ENCODE measurements at regions not wholly inside any gene's neighbourhood (a gene's known extent, or its start where the extent isn't known, plus 50 kb on each side); places are given as distances from the start of the nearest gene placed in this dataset.
"Not testable (repeated sequence)": the region's sequence is repeated elsewhere in the genome, so short reads cannot be mapped to it uniquely, and the experiment has no call there.

DNA sequence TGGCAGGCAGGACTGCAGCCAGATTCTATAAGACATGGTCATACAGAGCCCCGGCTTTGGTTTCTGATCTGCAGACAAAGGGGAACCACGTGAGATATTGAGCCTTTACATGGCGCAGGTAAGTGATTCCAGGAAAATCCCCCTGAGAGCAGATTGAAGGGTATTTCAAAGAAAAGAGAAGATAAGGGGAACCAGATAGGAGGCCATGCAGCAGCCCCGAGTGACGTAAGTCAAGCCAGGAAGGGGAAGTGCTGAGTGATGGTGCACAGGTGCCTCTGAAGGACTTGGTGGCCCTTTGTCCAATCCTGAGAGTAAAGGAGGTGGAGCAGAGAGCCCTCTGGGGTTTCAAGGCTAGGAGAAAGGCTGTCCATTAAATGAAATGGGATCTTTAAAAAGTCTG lies 329.0 kb downstream of the ACTR3B start:
- no peak for DNase-seq

DNA sequence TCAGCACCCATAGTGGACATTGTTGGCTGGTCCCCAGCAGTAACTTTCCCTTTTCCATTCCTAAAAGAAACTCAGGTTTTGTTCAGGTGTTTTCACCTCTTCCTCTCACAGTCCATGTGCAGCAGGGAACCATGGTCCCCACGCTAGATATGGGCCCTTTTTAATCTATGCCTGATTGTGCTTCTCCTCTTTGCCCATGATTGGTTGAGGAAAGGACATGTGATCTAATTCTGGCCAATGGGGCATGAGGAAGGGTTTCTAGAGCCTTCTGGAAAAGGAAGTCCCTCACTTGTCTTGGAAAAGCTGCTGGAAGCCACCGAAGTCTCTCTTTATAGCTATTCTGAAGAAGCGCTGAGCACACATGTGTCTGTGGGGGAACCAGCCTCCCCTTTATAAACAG lies 330.7 kb downstream of the ACTR3B start:
- no peak for DNase-seq

DNA sequence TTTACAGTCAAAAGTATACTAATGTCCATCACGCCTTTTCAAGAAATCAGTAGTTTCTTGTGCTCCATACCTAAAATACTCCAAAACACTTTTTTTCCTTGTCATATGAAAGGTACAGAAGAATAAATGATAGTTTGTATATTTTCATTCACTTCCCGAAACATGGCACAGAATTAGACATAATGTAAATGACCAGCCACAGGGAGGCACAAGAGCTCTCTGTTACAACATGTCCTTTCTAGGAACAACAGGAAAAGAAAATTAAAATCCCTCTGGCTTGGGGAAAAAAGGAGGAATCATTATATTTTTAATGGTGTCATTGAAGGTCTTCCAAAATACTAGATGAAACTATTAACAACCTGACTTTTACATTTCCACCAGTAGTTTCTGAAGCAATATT lies 331.2 kb downstream of the ACTR3B start:
- DNase-seq = no peak

- no peak for DNase-seq
Observed at GRCh38 chr7:153091477-153091876, 331.9 kb downstream of the ACTR3B start.

GRCh38 chr7:153097511-153098201 lies 338.1 kb downstream of the ACTR3B start:
- DNase-seq = no peak

DNA sequence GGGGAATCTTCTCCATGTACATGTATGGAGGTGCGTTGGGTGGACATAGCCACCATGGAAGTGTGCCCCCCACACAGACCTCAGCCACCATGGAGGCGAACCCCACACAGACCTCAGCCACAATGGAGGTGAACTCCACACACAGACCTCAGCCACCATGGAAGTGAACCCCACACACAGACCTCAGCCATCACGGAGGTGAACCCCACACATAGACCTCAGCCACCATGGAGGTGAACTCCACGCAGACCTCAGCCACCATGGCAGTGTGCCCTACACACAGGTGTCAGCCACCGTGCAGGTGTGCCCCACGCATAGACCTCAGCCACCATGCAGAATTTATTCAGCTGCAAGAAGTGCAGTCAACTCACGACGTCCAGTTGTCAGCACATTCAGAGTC lies 339.7 kb downstream of the ACTR3B start:
- no peak for DNase-seq

GRCh38 chr7:153100691-153101237 lies 341.2 kb downstream of the ACTR3B start:
- DNase-seq = no peak

DNA sequence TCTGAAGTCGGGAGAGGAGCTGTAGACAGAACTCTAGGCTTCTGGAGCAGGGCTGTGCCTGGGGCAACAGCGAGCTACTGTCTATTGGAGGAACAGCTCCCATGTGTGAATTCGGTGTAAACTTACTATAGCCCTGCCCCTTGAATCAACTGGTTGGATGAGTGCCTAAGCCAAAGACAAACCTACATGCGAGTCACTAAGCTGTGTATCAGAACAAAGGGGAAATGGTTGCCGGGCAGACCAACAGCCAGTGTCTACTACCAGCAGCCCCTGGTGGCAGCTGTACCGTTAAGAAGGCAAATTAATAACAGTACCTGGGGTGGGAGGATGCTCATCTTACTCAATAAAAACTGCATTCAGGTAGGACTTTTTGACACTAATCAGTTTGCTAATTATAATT lies 343.6 kb downstream of the ACTR3B start:
- DNase-seq = no peak

- DNase-seq = no peak
Observed at GRCh38 chr7:153107826-153108225, 348.3 kb downstream of the ACTR3B start.

GRCh38 chr7:153109566-153109965 lies 350.0 kb downstream of the ACTR3B start:
- no peak for DNase-seq

GRCh38 chr7:153110606-153111005 lies 351.1 kb downstream of the ACTR3B start:
- no peak for DNase-seq

DNA sequence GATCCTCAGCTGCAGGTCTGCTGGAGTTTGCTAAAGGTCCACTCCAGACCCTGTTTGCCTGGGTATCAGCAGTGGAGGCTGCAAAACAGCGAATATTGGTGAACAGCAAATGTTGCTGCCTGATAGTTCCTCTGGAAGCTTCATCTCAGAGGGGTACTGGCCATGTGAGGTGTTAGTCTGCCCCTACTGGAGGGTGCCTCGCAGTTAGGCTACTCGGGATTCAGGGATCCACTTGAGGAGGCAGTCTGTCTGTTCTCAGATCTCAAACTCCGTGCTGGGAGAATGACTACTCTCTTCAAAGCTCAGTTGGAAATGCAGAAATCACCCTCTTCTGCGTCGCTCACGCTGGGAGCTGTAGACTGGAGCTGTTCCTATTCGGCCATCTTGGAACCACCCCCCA lies 362.7 kb downstream of the ACTR3B start:
- DNase-seq = not testable (repeated sequence)

DNA sequence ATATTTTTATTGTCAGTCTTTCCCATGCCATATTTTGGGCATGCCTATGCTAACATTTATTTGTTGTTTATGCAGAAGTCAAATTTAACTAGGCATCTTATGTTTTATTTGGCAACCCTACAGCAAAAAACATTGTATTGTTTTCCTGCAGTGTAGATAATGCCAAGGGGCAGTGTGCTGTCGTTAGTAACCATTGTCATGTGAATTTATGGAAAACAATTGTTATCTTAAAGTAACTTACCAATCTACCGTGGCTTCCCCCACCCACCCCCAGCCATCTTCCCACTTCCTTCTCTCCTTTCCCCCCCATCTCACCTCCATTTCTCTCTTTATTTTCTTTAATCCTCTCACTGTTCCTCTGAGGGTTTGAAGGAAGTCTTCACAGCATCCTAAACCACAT lies 370.5 kb downstream of the ACTR3B start:
- no peak for DNase-seq

DNA sequence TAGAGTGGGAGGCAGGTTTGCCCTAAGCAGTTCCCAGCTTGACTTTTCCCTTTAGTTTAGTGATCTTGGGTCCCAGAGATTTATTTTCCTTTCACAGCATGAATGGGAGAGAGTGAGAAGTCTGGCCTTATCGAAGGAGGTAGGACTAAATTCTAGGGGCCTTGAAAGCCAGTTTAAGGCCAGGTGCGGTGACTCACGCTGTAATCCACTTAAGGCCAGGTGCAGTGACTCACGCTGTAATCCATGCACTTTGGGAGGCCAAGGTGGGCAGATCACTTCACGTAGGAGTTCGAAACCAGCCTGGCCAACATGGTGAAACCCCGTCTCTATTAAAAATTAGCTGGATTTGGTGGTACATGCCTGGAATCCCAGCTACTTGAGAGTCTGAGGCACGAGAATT lies 392.2 kb downstream of the ACTR3B start:
- no peak for DNase-seq

DNA sequence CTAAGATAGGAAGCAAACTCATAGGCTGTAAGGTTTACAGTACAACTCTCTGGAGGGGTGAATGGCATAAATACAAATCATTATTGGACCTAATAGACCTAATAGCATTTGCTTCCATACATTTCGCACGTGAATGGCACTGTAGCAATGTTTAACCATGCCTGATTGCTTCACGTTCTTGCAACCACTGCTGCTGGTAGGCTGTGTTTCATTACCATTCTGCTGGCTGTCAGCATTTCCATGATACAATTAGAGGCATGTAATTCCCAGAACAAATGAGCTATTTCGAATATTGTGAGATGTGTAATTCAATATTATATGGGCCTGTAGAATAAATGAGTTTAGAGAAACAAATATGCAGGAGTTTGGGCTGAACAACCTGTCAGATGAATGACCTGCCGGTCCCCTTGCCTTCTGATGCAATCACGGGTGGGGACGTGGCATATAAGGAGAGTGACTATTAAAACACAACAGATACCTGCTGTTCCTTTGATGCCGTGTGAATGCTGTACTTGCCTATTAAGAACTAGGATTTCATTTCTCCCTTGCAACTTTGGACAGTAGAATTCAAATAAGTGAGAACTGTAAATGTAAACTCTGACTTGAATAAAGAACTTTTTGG lies 393.4 kb downstream of the ACTR3B start:
- DNase-seq = no peak

GRCh38 chr7:153158149-153158548 lies 398.6 kb downstream of the ACTR3B start:
- DNase-seq = no peak

GRCh38 chr7:153170287-153170686 lies 410.7 kb downstream of the ACTR3B start:
- no peak for DNase-seq

DNA sequence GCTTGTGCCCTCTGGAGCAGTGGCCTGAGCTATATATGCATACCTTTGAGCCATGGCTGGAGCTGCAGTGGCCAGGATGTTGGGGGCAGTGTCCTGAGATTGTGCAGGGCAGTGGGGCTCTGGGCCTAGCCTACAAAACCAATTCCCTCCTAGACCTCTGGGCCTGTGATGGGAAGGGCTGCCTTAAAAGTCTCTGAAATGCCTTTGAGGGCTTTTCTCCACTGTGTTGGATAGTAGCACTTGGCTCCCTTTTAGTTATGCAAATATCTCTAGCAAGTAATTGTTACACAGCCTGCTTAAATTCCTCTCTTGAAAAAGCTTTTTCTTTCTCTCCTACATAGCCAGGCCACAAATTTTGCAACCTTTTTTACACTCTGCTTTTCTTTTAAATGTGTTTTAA lies 426.4 kb downstream of the ACTR3B start:
- DNase-seq = no peak

DNA sequence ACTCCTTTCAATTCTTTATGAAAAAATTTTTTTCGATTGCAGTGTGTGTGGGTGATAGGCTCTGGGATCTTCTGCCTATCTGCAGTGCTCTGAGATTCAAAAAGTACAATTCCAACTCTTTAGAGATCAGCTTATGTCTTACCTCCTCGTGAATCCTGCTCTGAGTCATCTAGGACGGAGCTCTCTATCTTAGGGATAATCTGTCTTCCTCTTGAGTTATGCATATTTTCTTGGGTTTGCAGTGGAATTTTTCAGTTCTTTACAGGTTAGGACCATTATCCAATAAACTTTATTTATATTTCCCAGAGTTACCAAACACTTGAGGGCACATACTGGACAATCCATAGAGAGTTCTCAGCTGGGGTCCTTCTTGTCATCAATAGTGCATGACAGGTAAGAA lies 428.6 kb downstream of the ACTR3B start:
- DNase-seq = no peak

- DNase-seq = no peak
Observed at GRCh38 chr7:153188630-153189029, 429.1 kb downstream of the ACTR3B start.

DNA sequence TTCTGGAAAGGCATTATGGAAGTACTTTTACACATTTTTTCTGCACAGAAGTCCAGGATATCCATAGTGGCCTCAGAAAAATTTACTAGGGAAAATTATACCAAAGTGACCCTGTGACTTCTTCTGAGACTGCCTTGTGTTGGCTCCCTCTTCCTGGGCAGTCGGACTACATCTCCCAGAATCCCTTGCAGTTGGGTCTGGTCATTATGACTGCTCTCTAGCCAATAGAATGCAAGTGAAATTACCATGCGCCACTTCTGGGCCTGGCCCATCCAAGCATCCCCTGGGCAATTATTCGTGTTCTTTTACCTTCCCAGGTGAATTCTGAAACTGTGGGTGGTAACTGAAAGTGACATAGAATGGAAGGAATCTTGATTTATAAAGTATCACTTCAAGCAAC lies 430.9 kb downstream of the ACTR3B start:
- DNase-seq = peak; percentile 20

- DNase-seq = no peak
Observed at GRCh38 chr7:153190986-153191385, 431.4 kb downstream of the ACTR3B start.

- peak; percentile 82 for DNase-seq
Observed at GRCh38 chr7:153193144-153193595, 433.6 kb downstream of the ACTR3B start.

DNA sequence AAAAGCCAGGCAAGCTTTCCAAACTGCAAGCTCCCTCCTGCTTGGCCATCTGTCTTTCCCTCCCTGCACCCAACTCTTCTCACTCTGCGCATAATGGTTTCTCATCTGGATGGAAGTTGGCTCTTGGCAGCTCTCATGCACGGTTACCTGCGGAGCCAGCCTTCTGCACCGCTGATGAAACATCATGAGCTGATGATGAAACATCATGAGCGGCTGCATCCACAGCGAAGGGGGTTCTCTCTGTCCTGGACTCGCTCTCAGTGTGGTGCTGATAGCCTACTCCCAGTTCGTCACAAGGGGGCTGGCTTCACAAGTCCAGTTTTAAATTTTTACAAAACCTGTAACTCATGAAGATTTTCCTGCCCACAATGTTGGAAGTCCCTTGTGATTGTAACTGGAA lies 457.5 kb downstream of the ACTR3B start:
- DNase-seq = no peak

GRCh38 chr7:153224890-153225289 lies 465.3 kb downstream of the ACTR3B start:
- no peak for DNase-seq
